ENCODE measurements at regions not wholly inside any gene's neighbourhood (a gene's known extent, or its start where the extent isn't known, plus 50 kb on each side); places are given as distances from the start of the nearest gene placed in this dataset.

DNA sequence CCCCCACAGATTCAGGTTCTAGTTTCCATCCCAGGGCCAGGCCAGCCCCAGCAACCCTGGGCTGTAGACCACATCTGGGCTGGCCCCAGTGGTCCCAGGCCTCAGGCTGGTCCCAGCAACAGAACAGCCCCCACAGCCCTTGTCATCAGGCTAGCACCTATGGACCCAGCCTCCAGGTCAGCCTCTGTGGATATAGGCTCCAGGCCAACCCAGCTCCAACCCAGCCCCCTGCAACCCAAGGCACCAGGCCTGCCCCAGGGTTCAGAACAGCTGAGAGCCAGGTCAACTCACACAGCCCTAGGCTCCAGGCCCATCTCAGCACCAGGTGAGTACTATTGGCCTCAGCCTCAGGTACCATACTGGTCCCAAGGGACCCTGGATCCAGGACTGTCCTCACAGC is 155.3 kb downstream of the PWWP3B start:
- H3F3A ChIP-seq (ENCODE audit: insufficient read depth, low read length, poor library complexity, severe bottlenecking) = no peaks in the 10 kb centered on the region
- no peak overlapping the region for H3K4me2 ChIP-seq (ENCODE audit: low read length)
- no peaks in the 10 kb centered on the region for H3K36me3 ChIP-seq (ENCODE audit: insufficient read depth, low read length)
- no peaks in the 10 kb centered on the region for H3K79me2 ChIP-seq (replicated peaks; ENCODE audit: insufficient read depth, low read length)
- H3K9ac ChIP-seq (ENCODE audit: low read length) = no peak overlapping the region
- H3K27me3 ChIP-seq (ENCODE audit: insufficient read depth, low read depth, low read length) = no peaks in the 10 kb centered on the region
- H3K9me3 ChIP-seq (ENCODE audit: low read length) = no peaks in the 10 kb centered on the region
- H3K9me2 ChIP-seq (ENCODE audit: insufficient read depth, low read length) = no peaks in the 10 kb centered on the region
- no peak for TF ChIP-seq EZH2 (IDR thresholded peaks at IDR 0.05; ENCODE audit: borderline replicate concordance, insufficient read depth, low read length, poor library complexity, severe bottlenecking)
- no peak for TF ChIP-seq POLR2AphosphoS5 (IDR thresholded peaks at IDR 0.05)
- TF ChIP-seq MXI1 (conservative IDR thresholded peaks at IDR 0.05; ENCODE audit: poor library complexity, severe bottlenecking) = no peak
- TF ChIP-seq EP300 (conservative IDR thresholded peaks at IDR 0.05; ENCODE audit: poor library complexity, severe bottlenecking) = no peak
- no peak for TF ChIP-seq TAF1 (IDR thresholded peaks at IDR 0.05; ENCODE audit: low read depth)
- TF ChIP-seq, protein P1, sequence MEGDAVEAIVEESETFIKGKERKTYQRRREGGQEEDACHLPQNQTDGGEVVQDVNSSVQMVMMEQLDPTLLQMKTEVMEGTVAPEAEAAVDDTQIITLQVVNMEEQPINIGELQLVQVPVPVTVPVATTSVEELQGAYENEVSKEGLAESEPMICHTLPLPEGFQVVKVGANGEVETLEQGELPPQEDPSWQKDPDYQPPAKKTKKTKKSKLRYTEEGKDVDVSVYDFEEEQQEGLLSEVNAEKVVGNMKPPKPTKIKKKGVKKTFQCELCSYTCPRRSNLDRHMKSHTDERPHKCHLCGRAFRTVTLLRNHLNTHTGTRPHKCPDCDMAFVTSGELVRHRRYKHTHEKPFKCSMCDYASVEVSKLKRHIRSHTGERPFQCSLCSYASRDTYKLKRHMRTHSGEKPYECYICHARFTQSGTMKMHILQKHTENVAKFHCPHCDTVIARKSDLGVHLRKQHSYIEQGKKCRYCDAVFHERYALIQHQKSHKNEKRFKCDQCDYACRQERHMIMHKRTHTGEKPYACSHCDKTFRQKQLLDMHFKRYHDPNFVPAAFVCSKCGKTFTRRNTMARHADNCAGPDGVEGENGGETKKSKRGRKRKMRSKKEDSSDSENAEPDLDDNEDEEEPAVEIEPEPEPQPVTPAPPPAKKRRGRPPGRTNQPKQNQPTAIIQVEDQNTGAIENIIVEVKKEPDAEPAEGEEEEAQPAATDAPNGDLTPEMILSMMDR (IDR thresholded peaks at IDR 0.05; ENCODE audit: poor library complexity, severe bottlenecking) = no peak
- TF ChIP-seq SMC3 (conservative IDR thresholded peaks at IDR 0.05; ENCODE audit: poor library complexity) = no peak
- TF ChIP-seq, protein P2, sequence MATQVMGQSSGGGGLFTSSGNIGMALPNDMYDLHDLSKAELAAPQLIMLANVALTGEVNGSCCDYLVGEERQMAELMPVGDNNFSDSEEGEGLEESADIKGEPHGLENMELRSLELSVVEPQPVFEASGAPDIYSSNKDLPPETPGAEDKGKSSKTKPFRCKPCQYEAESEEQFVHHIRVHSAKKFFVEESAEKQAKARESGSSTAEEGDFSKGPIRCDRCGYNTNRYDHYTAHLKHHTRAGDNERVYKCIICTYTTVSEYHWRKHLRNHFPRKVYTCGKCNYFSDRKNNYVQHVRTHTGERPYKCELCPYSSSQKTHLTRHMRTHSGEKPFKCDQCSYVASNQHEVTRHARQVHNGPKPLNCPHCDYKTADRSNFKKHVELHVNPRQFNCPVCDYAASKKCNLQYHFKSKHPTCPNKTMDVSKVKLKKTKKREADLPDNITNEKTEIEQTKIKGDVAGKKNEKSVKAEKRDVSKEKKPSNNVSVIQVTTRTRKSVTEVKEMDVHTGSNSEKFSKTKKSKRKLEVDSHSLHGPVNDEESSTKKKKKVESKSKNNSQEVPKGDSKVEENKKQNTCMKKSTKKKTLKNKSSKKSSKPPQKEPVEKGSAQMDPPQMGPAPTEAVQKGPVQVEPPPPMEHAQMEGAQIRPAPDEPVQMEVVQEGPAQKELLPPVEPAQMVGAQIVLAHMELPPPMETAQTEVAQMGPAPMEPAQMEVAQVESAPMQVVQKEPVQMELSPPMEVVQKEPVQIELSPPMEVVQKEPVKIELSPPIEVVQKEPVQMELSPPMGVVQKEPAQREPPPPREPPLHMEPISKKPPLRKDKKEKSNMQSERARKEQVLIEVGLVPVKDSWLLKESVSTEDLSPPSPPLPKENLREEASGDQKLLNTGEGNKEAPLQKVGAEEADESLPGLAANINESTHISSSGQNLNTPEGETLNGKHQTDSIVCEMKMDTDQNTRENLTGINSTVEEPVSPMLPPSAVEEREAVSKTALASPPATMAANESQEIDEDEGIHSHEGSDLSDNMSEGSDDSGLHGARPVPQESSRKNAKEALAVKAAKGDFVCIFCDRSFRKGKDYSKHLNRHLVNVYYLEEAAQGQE (IDR thresholded peaks at IDR 0.05; ENCODE audit: borderline replicate concordance) = no peak
- no peak for TF ChIP-seq RAD21 (conservative IDR thresholded peaks at IDR 0.05)
- H3K4me3 ChIP-seq (ENCODE audit: low read length) = no peak overlapping the region
- no peak overlapping the region for H3K27ac ChIP-seq (ENCODE audit: low read length)
- H2AFZ ChIP-seq (ENCODE audit: low read depth, low read length) = no peak overlapping the region
- H4K20me1 ChIP-seq (ENCODE audit: insufficient read depth) = no peaks in the 10 kb centered on the region

DNA sequence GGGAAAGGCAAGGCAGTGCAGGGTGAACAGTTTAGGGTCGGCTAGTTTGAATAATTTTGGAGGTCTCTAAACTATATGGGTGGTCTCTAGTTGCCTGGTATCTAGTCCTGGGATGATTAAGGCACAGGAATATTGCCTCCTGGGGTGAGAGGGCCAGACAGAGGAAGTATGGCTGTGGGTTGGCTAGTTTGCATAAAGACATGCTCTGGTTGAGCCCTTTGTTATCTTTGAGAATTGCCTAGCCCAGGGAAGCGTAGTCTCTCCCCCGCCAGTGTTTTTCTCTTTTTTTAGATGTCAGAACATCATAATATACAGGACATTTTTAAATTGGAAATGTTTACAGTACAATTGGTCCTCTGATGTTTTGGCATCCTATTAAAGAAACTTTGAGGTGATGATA is 163.5 kb downstream of the PWWP3B start:
- no peaks in the 10 kb centered on the region for H3K9me2 ChIP-seq (ENCODE audit: insufficient read depth, low read length)
- H3K27me3 ChIP-seq (ENCODE audit: insufficient read depth, low read depth, low read length) = no peaks in the 10 kb centered on the region
- no peaks in the 10 kb centered on the region for H4K20me1 ChIP-seq (ENCODE audit: insufficient read depth)
- no peak overlapping the region for H3K4me3 ChIP-seq (ENCODE audit: low read length)
- H3F3A ChIP-seq (ENCODE audit: insufficient read depth, low read length, poor library complexity, severe bottlenecking) = no peaks in the 10 kb centered on the region
- H2AFZ ChIP-seq (ENCODE audit: low read depth, low read length) = no peak overlapping the region
- no peaks in the 10 kb centered on the region for H3K36me3 ChIP-seq (ENCODE audit: insufficient read depth, low read length)
- no peak overlapping the region for H3K4me2 ChIP-seq (ENCODE audit: low read length)
- no peak overlapping the region for H3K27ac ChIP-seq (ENCODE audit: low read length)
- H3K9me3 ChIP-seq (ENCODE audit: low read length) = no peaks in the 10 kb centered on the region
- TF ChIP-seq, protein P2 (IDR thresholded peaks at IDR 0.05; ENCODE audit: borderline replicate concordance) = no peak
- TF ChIP-seq POLR2AphosphoS5 (IDR thresholded peaks at IDR 0.05) (no peak), EZH2 (IDR thresholded peaks at IDR 0.05; ENCODE audit: borderline replicate concordance, insufficient read depth, low read length, poor library complexity, severe bottlenecking) (no peak), MXI1 (conservative IDR thresholded peaks at IDR 0.05; ENCODE audit: poor library complexity, severe bottlenecking) (no peak), SMC3 (conservative IDR thresholded peaks at IDR 0.05; ENCODE audit: poor library complexity) (no peak)
- TF ChIP-seq, protein P1 (IDR thresholded peaks at IDR 0.05; ENCODE audit: poor library complexity, severe bottlenecking) = no peak
- H3K9ac ChIP-seq (ENCODE audit: low read length) = no peak overlapping the region
- no peaks in the 10 kb centered on the region for H3K79me2 ChIP-seq (replicated peaks; ENCODE audit: insufficient read depth, low read length)

Data from neural cell (in vitro differentiated cells).